Activated naive CD8-positive, alpha-beta T cell treated with anti-CD3 and anti-CD28 coated beads, Interleukin-2, amount 50 U/mL, for 24 hours (primary cell): ENCODE measurements at regions not wholly inside any gene's neighbourhood (a gene's known extent, or its start where the extent isn't known, plus 50 kb on each side); places are given as distances from the start of the nearest gene placed in this dataset.

Source experiments
- ATAC-seq: fragments of 150-1000 bp; cut with Tn5 transposase; one replicate; pipeline ENCODE4 v1.10.0; 2021
- DNase-seq: peaks from one replicate; pipeline ENCODE4 v3.0.0; 2021
- H3K27ac Mint-ChIP-seq: one replicate; pipeline ENCODE4 v1.8.0; 2021; ENCODE audit warnings: mild to moderate bottlenecking, mixed read lengths
- H3K27me3 Mint-ChIP-seq: one replicate; pipeline ENCODE4 v1.8.0; 2021; ENCODE audit warnings: mixed read lengths
- H3K36me3 Mint-ChIP-seq: one replicate; pipeline ENCODE4 v1.8.0; 2021; ENCODE audit warnings: low read depth, mixed read lengths
- H3K4me1 Mint-ChIP-seq: one replicate; pipeline ENCODE4 v1.8.0; 2021; ENCODE audit warnings: mixed read lengths
- H3K4me3 Mint-ChIP-seq: one replicate; pipeline ENCODE4 v1.8.0; 2021; ENCODE audit warnings: mild to moderate bottlenecking, moderate library complexity, mixed read lengths
- H3K9me3 Mint-ChIP-seq: one replicate; pipeline ENCODE4 v1.8.0; 2021; ENCODE audit warnings: mixed read lengths

DNA sequence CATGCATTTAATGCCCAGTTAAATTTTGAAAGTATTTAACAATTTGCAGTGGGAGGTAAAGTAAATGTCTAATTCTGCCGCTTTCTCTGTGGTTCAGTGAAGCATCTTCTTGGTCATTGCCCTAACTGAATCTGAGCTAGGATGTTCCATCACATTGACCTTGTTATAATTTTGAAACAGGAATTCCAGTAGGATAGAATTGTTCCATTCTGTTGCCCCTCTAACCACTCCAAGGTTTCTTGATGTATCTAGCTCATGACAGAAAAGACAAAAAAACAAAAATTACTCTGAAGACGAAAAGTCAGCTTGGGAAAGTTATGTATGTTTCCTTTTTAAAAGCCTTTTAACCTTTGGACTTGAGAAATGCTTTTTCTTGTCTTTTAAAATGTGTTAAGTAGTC lies 297.0 kb upstream of the FAT1 start:
- ATAC-seq: no peak
- Mint-ChIP-seq H3K4me3 (no peak overlapping the region), H3K9me3 (peaks cover 19% of the 10 kb centered on the region)

DNA sequence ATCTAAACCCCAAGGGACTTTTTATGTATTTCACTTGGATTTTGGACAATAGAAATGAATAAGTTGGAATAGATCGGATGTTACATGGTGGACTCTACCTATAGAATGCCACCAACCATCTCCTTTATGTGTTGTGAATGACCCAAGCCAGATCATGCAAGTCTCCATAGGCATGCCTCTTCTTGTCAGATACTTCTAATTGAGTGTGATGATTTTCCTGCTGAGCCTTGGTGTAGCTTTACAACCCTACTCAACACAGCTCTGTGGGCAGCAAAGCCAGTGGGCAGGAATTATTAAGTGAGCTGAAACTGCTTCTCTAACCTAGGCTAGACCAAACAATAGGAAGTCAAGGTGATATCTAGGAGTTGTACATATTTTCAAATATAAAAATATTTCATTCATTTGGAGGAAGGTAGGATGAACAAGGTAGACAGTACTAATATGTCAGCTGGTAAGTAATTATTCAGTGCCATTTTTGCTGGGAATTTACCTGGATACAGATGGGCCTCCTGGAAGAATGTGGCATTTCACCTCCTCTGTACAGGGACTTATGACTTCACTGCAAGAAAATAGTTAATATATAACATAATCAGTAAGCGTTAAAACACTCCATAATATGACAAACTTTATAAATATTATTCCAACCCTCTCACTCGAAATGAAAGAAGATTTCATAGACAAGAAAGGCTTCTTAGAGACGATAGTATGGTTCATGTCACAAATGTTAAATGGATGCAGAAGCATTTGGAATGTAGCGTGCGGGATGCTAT lies 298.0 kb upstream of the FAT1 start:
- H3K27me3 Mint-ChIP-seq: no peaks in the 10 kb centered on the region
- H3K4me1 Mint-ChIP-seq: no peaks in the 10 kb centered on the region
- no peak for DNase-seq
- no peak overlapping the region for H3K4me3 Mint-ChIP-seq
- no peaks in the 10 kb centered on the region for H3K36me3 Mint-ChIP-seq
- no peak for ATAC-seq
- H3K9me3 Mint-ChIP-seq: peaks cover 28% of the 10 kb centered on the region
- H3K27ac Mint-ChIP-seq: no peak overlapping the region

More for the DNA sequence above, 297.0 kb upstream of the FAT1 start:
- no peaks in the 10 kb centered on the region for H3K4me1 Mint-ChIP-seq
- no peaks in the 10 kb centered on the region for H3K36me3 Mint-ChIP-seq
- H3K27ac Mint-ChIP-seq: no peak overlapping the region
- DNase-seq: no peak
- H3K27me3 Mint-ChIP-seq: no peaks in the 10 kb centered on the region

DNA sequence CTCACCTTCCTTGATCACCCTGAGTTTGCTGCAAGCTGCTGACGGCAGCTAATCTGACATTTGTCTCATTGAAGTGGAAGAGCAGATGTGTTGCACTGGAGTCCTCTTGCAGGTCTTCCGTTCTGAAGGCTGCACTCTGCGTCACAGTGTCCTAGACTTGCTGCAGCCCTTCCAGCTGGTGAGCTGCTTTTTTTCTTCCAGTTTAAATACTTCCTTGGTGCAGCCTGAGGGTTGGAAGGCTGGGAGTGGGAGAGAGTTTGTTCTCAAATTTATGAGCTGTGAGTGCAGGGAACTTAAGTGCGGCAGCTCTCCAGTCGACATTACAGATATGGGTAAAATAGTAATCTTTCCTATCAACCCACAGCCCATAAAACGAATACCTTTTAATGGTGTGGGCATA lies 303.6 kb upstream of the FAT1 start:
- Mint-ChIP-seq H3K27me3 (no peaks in the 10 kb centered on the region), H3K27ac (no peak overlapping the region), H3K4me3 (no peak overlapping the region), H3K4me1 (no peaks in the 10 kb centered on the region), H3K9me3 (peaks cover 26% of the 10 kb centered on the region), H3K36me3 (no peaks in the 10 kb centered on the region)
- DNase-seq: no peak
- ATAC-seq: no peak

DNA sequence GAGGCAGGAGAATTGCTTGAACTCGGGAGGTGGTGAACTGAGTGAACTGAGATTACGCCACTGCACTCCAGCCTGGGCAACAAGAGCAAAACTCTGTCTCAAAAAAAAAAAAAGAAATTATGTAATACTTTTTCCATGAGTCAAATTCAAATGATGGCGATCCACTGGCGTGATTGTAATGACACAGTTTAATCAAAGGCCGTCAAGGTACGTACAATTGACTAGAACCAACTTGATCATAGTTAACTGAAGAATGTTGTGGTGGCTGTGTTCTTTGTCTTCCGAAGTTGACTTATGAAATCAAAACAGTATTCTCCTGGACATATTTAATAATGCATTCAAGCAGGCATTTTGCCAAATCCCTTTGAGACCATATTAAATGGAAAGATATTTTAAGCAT lies 318.6 kb upstream of the FAT1 start:
- ATAC-seq (no peak), DNase-seq (no peak)
- Mint-ChIP-seq H3K27ac (no peak overlapping the region), H3K4me3 (no peak overlapping the region), H3K9me3 (peaks cover 28% of the 10 kb centered on the region), H3K27me3 (no peaks in the 10 kb centered on the region), H3K4me1 (no peaks in the 10 kb centered on the region), H3K36me3 (no peaks in the 10 kb centered on the region)

DNA sequence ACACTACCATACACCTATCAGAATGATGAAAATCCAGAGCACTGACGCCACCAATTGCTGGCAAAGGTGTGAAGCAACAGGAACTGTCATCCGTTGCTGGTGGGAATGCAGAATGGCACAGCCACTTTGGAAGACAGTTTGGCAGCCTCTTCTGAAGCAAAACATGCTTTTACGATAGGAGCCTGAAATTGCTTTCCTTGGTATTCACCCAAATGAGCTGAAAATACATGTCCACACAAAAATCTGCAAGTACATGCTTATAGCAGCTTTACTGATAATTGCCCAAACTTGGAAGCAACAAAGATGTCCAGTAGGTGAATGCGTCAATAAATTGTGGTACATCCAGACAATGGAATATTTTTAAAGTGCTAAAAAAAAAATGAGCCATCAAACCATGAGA lies 322.8 kb upstream of the FAT1 start:
- no peak overlapping the region for H3K27ac Mint-ChIP-seq
- no peaks in the 10 kb centered on the region for H3K4me1 Mint-ChIP-seq
- no peak overlapping the region for H3K4me3 Mint-ChIP-seq
- no peaks in the 10 kb centered on the region for H3K36me3 Mint-ChIP-seq
- no peaks in the 10 kb centered on the region for H3K27me3 Mint-ChIP-seq
- DNase-seq (no peak), ATAC-seq (no peak)
- H3K9me3 Mint-ChIP-seq: peaks cover 9% of the 10 kb centered on the region

DNA sequence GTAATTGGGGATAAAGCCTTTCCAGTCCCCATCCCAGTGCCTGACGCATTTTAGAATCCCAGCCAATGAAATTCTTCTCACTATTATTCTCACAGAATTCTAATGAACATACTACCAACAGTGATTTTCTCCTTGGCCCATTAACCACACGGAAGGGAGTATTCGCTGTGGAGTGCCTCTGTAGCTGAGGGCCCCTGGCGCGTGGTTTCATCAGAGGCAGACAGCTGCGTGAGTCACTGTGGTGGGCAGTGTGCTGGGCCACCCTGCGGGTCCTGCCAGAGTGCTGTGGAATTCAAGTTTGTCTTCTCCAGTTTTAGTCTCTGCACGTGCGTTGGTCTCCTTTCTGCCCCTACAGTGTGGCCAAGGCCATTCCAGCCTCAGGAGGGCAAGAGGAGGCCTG lies 335.4 kb upstream of the FAT1 start:
- Mint-ChIP-seq H3K27me3 (no peaks in the 10 kb centered on the region), H3K4me3 (no peak overlapping the region), H3K9me3 (no peaks in the 10 kb centered on the region), H3K4me1 (no peaks in the 10 kb centered on the region), H3K36me3 (no peaks in the 10 kb centered on the region), H3K27ac (no peak overlapping the region)
- DNase-seq (no peak), ATAC-seq (no peak)

DNA sequence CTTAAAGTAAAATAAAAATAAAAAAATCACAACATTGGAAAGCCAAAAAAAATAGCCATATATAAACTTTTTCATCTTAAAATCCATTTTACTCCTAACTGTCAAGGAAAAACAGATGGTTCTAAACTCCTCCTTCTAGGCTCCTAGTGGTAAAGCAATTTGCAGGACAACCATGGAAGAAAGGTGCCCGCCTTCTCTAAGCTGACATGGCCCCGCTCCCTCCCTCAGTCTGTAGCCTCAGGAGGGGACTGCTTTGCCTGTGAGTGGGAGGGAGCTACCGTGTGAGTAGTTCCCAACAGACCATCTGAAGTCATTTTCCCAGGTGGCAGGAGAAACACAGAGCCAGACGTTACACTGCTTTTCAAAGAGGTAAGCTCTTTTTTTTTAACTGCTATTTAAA lies 336.2 kb upstream of the FAT1 start:
- Mint-ChIP-seq H3K36me3 (no peaks in the 10 kb centered on the region), H3K9me3 (no peaks in the 10 kb centered on the region), H3K27ac (no peak overlapping the region), H3K4me3 (no peak overlapping the region), H3K27me3 (no peaks in the 10 kb centered on the region), H3K4me1 (no peaks in the 10 kb centered on the region)
- DNase-seq: no peak
- no peak for ATAC-seq

DNA sequence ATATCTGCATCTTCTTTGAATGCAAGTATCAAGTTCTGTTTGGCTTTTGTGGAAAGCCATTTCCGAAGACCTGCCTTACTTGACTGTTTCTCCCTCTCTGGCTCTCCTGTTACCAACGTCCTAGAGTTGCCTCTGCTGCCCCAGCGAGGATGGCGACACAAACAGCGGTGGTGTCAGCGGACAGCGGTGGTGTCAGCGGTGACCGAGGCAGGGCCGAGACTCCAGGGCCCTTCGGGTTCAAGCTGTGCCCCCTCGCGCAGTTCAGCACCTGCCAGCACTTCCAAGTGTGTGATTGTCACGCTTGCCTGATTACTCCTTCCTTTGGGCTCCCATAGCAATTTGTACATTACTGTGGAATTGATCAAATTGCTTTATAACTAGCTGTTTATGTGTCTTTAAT lies 336.9 kb upstream of the FAT1 start:
- DNase-seq (no peak), ATAC-seq (no peak)
- Mint-ChIP-seq H3K27ac (no peak overlapping the region), H3K4me1 (no peaks in the 10 kb centered on the region), H3K9me3 (peaks cover 1% of the 10 kb centered on the region), H3K4me3 (no peak overlapping the region), H3K36me3 (no peaks in the 10 kb centered on the region), H3K27me3 (no peaks in the 10 kb centered on the region)

DNA sequence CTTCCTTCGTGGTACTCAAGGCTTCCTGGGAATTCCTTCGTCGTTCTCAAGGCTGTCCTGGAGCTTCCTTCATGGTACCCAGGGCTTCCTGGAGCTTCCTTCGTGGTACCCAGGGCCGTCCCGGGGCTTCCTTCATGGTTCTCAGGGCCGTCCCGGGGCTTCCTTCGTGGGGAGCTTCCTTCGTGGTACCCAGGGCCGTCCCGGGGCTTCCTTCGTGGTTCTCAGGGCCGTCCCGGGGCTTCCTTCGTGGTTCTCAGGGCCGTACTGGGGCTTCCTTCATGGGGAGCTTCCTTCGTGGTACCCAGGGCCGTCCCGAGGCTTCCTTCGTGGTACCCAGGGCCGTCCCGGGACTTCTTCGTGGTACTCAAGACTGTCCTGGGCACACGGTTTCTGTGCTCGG lies 339.6 kb upstream of the FAT1 start:
- no peaks in the 10 kb centered on the region for H3K4me1 Mint-ChIP-seq

DNA sequence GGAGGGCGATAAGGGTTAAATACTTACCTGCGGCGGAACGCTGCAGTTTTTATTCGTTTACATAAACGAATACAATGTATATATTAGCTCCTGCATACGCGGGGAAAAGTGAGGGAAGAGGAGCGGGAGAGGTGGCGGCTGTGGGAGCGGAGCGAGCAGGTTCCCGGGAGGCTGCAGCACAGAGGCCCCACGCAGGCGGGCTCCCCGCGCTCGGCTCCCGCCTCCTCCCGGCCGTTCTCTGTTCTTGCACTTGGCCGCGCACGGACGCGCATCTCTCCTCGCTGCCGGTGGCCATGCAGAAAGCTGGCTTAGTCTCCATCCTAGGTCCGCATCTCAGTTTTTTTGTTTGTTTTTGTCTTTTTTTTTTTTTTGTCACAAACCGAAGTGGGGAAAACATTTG lies 340.4 kb upstream of the FAT1 start:
- H3K4me1 Mint-ChIP-seq: no peaks in the 10 kb centered on the region
- no peaks in the 10 kb centered on the region for H3K36me3 Mint-ChIP-seq
- peaks cover 10% of the 10 kb centered on the region for H3K9me3 Mint-ChIP-seq
- no peak overlapping the region for H3K4me3 Mint-ChIP-seq
- no peak overlapping the region for H3K27ac Mint-ChIP-seq
- no peak for DNase-seq
- ATAC-seq: no peak
- H3K27me3 Mint-ChIP-seq: no peaks in the 10 kb centered on the region

More for the DNA sequence above, 339.6 kb upstream of the FAT1 start:
- DNase-seq (no peak), ATAC-seq (no peak)
- Mint-ChIP-seq H3K9me3 (peaks cover 6% of the 10 kb centered on the region), H3K27ac (no peak overlapping the region), H3K27me3 (no peaks in the 10 kb centered on the region), H3K4me3 (no peak overlapping the region), H3K36me3 (no peaks in the 10 kb centered on the region)

DNA sequence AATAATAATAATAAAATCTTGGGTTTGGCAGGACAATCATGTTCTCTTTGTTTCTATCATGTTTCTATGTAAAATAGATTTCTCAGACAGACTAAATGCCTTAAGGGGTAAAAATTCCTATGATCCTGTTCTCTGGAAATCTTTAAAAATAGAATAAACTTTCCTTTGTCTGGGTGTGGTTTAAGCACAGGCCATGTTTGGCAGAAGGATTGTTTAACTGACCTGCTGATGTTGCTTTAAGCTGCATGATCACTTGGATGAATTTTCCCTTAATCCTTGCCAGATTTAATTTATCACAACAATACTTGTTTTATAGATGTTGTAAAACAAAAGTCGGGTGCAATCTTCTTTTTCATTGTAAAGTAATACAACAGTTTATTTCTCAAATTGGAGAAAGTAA lies 341.7 kb upstream of the FAT1 start:
- Mint-ChIP-seq H3K27ac (no peak overlapping the region), H3K4me1 (no peaks in the 10 kb centered on the region)
- ATAC-seq: no peak

DNA sequence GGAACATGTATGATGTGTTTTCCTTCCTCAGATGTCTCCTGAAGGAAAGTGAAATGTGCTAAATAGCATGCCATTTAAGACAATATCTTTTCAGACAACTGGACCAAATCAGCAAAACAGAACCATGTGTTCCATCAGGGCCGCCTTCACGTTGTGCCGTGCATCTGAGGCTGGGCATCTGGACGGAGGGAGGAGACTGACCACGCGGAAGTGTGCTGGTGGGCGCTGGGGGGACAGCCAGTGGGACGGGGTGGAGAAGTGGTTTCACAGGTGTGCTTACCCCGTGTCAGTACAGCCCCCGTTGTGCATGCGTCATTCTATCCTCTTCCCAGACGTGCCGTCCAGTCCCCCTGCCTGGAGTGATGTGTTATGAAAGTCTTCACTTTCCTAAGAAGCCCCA lies 342.1 kb upstream of the FAT1 start:
- no peak overlapping the region for H3K27ac Mint-ChIP-seq
- no peaks in the 10 kb centered on the region for H3K27me3 Mint-ChIP-seq
- H3K4me1 Mint-ChIP-seq: no peaks in the 10 kb centered on the region
- H3K9me3 Mint-ChIP-seq: peaks cover 11% of the 10 kb centered on the region
- H3K4me3 Mint-ChIP-seq: no peak overlapping the region
- no peaks in the 10 kb centered on the region for H3K36me3 Mint-ChIP-seq
- no peak for DNase-seq
- ATAC-seq: no peak

More for the DNA sequence above, 341.7 kb upstream of the FAT1 start:
- Mint-ChIP-seq H3K27me3 (no peaks in the 10 kb centered on the region), H3K36me3 (no peaks in the 10 kb centered on the region), H3K4me3 (no peak overlapping the region), H3K9me3 (peaks cover 11% of the 10 kb centered on the region)
- DNase-seq: no peak

DNA sequence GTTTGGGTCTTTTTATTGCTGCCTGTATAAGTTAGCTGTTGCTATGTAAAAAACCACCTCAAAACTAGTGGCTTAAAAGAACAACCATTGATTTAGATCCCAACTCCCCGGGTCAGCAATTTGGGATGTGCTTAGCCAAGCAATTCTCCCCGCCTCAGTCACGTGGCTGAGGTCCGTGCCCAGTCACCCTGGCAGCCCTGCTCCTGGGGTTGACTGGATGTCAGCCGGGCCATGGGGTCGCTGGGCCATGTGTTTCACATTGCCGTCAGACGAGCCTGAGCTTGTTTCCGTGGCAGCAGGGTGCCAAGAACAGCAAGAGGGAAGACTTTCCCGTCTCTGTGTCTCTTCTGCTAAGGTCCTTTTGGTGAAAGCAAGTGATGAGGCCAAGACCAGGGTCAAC lies 345.7 kb upstream of the FAT1 start:
- H3K4me1 Mint-ChIP-seq: no peaks in the 10 kb centered on the region
- H3K36me3 Mint-ChIP-seq: no peaks in the 10 kb centered on the region
- no peak for DNase-seq
- H3K27me3 Mint-ChIP-seq: peaks cover 3% of the 10 kb centered on the region
- no peak overlapping the region for H3K27ac Mint-ChIP-seq
- H3K9me3 Mint-ChIP-seq: peaks cover 11% of the 10 kb centered on the region
- no peak overlapping the region for H3K4me3 Mint-ChIP-seq
- ATAC-seq: no peak

DNA sequence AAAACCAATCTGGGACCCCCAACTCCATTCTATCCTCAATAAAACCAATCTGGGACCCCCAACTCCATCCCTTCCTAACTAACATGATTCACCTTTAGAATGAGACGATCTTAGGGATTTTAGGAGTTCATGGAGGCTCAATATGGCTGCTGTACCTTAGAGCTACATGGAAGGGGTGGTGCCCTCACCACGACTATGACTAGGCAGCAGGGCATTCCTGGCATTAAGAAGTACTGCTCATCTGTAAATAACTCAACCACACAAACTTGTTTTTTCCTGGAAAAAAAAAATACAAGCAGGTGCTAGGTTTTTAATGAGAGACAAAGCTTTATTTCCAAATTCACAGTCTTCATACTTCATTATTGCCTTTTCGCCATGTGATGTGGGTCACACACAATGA lies 346.5 kb upstream of the FAT1 start:
- no peak for DNase-seq
- H3K9me3 Mint-ChIP-seq: peaks cover 11% of the 10 kb centered on the region
- no peak overlapping the region for H3K4me3 Mint-ChIP-seq
- H3K27me3 Mint-ChIP-seq: peaks cover 3% of the 10 kb centered on the region
- no peak overlapping the region for H3K27ac Mint-ChIP-seq
- ATAC-seq: no peak
- H3K36me3 Mint-ChIP-seq: no peaks in the 10 kb centered on the region
- H3K4me1 Mint-ChIP-seq: no peaks in the 10 kb centered on the region

DNA sequence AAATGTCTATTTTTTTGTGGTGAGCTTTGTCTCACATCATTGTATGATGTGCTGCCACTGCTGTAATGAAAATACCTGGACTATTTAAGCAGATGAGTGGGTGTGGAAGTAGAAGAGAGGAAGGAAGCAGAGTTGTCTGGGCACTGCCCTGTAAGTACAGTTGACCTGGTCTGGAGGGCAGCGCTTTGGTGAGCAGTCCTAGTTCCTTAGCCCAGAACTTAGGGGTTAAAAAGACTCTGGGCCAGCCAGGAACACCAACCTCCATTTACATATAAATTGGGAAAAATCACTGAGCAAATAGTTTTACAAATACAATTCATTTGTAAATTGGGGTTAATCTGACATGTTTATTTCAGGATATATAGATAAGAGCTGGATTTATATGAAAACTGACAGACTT lies 347.1 kb upstream of the FAT1 start:
- Mint-ChIP-seq H3K27me3 (peaks cover 3% of the 10 kb centered on the region), H3K36me3 (no peaks in the 10 kb centered on the region), H3K4me1 (no peaks in the 10 kb centered on the region), H3K4me3 (no peak overlapping the region), H3K9me3 (peaks cover 8% of the 10 kb centered on the region), H3K27ac (no peak overlapping the region)
- DNase-seq: no peak
- ATAC-seq: no peak
